ENCODE measurements at regions not wholly inside any gene's neighbourhood (a gene's known extent, or its start where the extent isn't known, plus 50 kb on each side); places are given as distances from the start of the nearest gene placed in this dataset.

DNA sequence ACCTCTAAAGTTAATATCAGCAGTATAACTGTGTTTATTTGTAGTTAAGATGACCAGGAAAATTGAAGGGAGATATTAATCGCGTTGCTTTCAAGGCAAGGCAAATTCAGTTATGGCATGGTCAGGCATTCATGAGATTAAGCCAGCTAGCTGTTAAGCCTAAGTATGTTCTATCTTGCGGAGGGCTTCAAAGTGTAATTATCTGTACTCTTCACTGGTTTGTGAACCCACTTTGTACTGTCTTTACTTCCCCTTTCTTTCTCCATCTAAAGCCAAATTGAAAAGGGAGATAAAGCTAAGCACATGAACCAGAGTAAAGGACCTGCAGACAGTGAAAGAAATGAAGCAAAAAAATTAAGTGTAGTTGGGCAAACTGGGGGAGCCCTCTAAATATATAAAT lies 483.1 kb upstream of the NRP1 start:
- H3K27me3 Mint-ChIP-seq = peaks cover 4% of the 10 kb centered on the region
- H3K36me3 Mint-ChIP-seq (ENCODE audit: low read depth) = no peaks in the 10 kb centered on the region
- H3K4me3 Mint-ChIP-seq = no peak overlapping the region
- ATAC-seq (no peak), DNase-seq (no peak)
- CTCF ChIA-PET = no interaction called here
- intact Hi-C loops (cut with DNase I, micrococcal nuclease) = no loop called here
- H3K9me3 Mint-ChIP-seq (ENCODE audit: low read depth) = no peaks in the 10 kb centered on the region
- H3K27ac Mint-ChIP-seq = no peak overlapping the region
- POLR2A ChIA-PET = no interaction called here
- no peaks in the 10 kb centered on the region for H3K4me1 Mint-ChIP-seq

DNA sequence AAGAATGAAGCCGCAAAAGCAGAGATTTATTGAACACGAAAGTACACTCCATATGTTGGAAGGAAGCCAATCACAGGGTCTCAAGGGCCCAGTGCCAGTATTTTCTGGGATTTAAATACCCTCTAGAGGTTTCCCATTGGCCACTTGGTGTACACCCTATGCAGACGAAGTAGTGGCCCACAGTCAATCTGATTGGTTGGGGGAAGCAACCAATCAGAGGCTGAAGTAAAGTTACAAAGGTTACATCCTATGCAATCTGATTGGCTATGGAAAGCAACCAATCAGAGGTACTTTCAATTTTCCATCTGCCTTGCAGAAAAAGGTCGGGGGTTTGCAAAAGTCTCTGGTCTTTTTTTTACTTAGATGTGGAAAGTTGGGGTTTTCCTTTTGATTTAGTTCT lies 481.3 kb upstream of the NRP1 start:
- Mint-ChIP-seq H3K4me3 (no peak overlapping the region), H3K36me3 (ENCODE audit: low read depth) (no peaks in the 10 kb centered on the region), H3K27ac (no peak overlapping the region), H3K9me3 (ENCODE audit: low read depth) (no peaks in the 10 kb centered on the region), H3K27me3 (peaks cover 4% of the 10 kb centered on the region), H3K4me1 (no peaks in the 10 kb centered on the region)
- ChIA-PET CTCF (no interaction called here), POLR2A (no interaction called here)
- no peak for DNase-seq
- intact Hi-C loops (cut with DNase I, micrococcal nuclease) = no loop called here
- no peak for ATAC-seq

DNA sequence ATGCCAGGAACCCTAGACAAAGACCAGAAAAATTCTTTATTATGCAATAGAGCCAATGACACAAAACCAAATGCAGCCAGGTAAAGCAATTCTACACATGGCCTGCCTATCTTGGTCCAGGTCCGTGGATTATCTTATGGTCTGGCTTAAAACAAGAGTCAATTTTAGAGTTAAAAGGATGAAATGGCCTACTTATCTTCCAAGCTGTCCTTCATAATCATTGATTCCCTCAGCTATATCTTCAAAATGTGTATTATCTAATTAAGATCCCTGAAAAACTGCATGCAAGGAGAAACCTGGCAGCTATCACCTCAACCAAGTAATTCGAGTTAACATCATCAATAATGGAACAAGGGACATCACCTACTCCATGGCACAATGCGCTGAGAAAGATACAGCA lies 479.4 kb upstream of the NRP1 start:
- Mint-ChIP-seq H3K4me1 (no peaks in the 10 kb centered on the region), H3K27me3 (peaks cover 4% of the 10 kb centered on the region), H3K9me3 (ENCODE audit: low read depth) (no peaks in the 10 kb centered on the region), H3K27ac (no peak overlapping the region), H3K4me3 (no peak overlapping the region), H3K36me3 (ENCODE audit: low read depth) (no peaks in the 10 kb centered on the region)
- CTCF ChIA-PET = no interaction called here
- DNase-seq = no peak
- ATAC-seq = no peak
- POLR2A ChIA-PET = no interaction called here
- intact Hi-C loops (cut with DNase I, micrococcal nuclease) = no loop called here

DNA sequence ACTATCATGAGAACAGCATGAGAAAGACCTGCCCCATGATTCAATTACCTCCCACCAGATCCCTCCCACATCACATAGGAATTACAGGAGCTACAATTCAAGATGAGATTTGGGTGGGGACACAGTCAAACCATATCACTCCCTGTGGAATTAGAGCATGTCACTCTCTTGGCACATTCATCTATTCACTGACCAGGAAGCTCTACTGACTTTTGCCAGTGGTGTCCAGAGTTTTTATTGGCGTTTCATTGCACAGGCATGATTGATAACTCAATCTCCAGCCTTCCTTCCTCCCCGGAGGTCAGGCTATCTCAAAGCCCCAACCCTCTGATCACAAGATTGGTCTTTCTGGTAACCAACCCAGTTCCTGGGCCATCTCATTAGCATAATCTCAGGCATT lies 478.9 kb upstream of the NRP1 start:
- ATAC-seq = no peak
- H3K4me3 Mint-ChIP-seq = no peak overlapping the region

DNA sequence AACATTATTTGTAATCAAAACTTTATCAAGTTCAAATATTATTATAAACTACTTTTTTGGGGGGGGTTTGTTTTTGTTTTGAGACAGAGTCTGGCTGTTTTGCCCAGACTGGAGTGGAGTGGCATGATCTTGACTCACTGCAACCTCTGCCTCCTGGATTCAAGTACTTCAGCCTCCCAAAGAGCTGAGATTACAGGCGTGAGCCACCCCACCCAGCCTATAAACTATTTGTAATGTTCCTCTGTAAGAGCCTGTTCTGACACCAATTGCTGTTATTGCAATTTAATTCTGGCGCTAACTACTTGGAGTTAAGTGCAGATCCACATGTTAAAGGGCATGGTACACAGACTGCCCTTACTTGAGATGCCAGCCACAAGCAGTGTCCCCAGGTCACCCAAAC lies 478.1 kb upstream of the NRP1 start:
- ATAC-seq = no peak

More for the DNA sequence above, 478.9 kb upstream of the NRP1 start:
- H3K27ac Mint-ChIP-seq = no peak overlapping the region
- intact Hi-C loops (cut with DNase I, micrococcal nuclease) = no loop called here
- H3K9me3 Mint-ChIP-seq (ENCODE audit: low read depth) = no peaks in the 10 kb centered on the region
- DNase-seq = no peak
- peaks cover 3% of the 10 kb centered on the region for H3K27me3 Mint-ChIP-seq
- H3K36me3 Mint-ChIP-seq (ENCODE audit: low read depth) = no peaks in the 10 kb centered on the region
- no peaks in the 10 kb centered on the region for H3K4me1 Mint-ChIP-seq
- ChIA-PET CTCF (no interaction called here), POLR2A (no interaction called here)

DNA sequence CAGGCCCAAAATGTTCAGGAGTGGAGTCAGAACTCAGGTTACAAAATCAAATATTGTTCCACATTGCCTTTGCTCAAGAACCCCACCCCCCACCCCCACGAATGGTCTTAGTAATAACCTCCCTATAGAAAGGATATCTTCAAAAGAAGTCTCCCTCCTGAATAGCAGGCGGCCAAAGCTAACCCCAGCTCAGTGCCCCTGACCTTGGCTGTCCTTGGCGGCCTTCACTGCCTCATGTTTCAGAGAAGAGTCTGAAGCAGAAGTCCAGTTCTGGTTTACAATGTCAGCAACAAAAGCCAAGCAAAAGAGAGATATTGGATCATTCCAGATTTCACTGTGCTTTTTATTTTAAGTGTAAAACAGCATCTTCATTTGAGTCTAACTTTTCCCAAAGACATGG lies 476.5 kb upstream of the NRP1 start:
- H3K4me1 Mint-ChIP-seq = no peaks in the 10 kb centered on the region
- DNase-seq = no peak
- CTCF ChIA-PET = no interaction called here
- H3K27ac Mint-ChIP-seq = no peak overlapping the region
- intact Hi-C loops (cut with DNase I, micrococcal nuclease) = no loop called here
- ATAC-seq = no peak
- H3K36me3 Mint-ChIP-seq (ENCODE audit: low read depth) = no peaks in the 10 kb centered on the region
- H3K4me3 Mint-ChIP-seq = no peak overlapping the region
- peaks cover 4% of the 10 kb centered on the region for H3K27me3 Mint-ChIP-seq
- peaks cover 2% of the 10 kb centered on the region for H3K9me3 Mint-ChIP-seq (ENCODE audit: low read depth)
- POLR2A ChIA-PET = no interaction called here

More for the DNA sequence above, 478.1 kb upstream of the NRP1 start:
- Mint-ChIP-seq H3K27me3 (peaks cover 4% of the 10 kb centered on the region), H3K9me3 (ENCODE audit: low read depth) (no peaks in the 10 kb centered on the region), H3K36me3 (ENCODE audit: low read depth) (no peaks in the 10 kb centered on the region), H3K4me3 (no peak overlapping the region), H3K4me1 (no peaks in the 10 kb centered on the region), H3K27ac (no peak overlapping the region)
- no peak for DNase-seq
- CTCF ChIA-PET = interaction anchor here (0.7 kb wide), 1 partner anchor 1369 kb away, joined by 3 read pairs; no protein-coding TSS in a partner anchor
- intact Hi-C loops (cut with DNase I, micrococcal nuclease) = no loop called here
- POLR2A ChIA-PET = no interaction called here

DNA sequence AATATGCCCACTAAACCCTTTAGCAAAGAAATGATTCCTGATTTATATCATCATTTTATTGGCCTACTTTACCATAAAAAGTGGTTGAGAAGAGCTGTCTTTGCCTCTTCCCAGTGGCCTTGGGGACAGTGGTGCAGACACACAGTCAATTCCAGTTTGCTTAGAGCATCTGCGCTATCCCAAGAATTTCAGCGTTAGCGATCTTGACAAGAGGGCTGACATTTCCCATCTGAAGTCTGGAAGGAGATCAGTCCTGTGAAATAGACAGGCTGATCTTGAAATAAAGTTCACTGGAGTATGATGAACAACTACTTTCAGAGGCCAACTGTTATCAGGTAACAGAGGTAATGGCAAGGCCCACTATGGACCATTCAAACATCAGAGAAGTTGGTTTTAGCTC lies 475.3 kb upstream of the NRP1 start:
- DNase-seq (no peak), ATAC-seq (no peak)
- POLR2A ChIA-PET = interaction anchor here (0.6 kb wide), 1 partner anchor 15 kb away, joined by 4 read pairs; no protein-coding TSS in a partner anchor
- CTCF ChIA-PET = interaction anchor here (1.0 kb wide), 1 partner anchor 586 kb away, joined by 3 read pairs; no protein-coding TSS in a partner anchor
- Mint-ChIP-seq H3K27me3 (peaks cover 4% of the 10 kb centered on the region), H3K4me1 (no peaks in the 10 kb centered on the region), H3K4me3 (no peak overlapping the region), H3K9me3 (ENCODE audit: low read depth) (peaks cover 2% of the 10 kb centered on the region), H3K27ac (no peak overlapping the region), H3K36me3 (ENCODE audit: low read depth) (no peaks in the 10 kb centered on the region)
- intact Hi-C loops (cut with DNase I, micrococcal nuclease) = no loop called here

DNA sequence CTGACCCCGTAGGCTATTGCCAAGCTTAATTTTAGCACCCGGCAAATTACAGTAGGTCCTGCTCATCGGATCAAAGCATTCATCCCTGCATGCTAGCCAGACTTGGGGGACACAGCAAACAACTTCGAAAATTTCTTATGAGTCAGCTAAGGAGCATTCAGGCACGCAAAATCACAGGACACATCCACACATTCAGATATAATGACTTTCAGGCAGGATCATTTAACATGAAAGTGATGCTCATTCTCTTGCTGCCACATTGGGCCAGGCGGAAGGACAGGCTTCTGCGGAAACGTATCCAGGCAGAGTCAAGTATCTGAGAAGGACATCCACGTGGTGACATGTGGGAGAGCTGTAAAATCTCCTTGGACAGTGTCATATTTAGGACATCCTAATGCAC lies 474.0 kb upstream of the NRP1 start:
- no peak overlapping the region for H3K4me3 Mint-ChIP-seq
- no peak for DNase-seq
- CTCF ChIA-PET = no interaction called here
- no peak for ATAC-seq
- peaks cover 4% of the 10 kb centered on the region for H3K27me3 Mint-ChIP-seq
- H3K27ac Mint-ChIP-seq = no peak overlapping the region
- POLR2A ChIA-PET = no interaction called here
- H3K9me3 Mint-ChIP-seq (ENCODE audit: low read depth) = peaks cover 2% of the 10 kb centered on the region
- H3K4me1 Mint-ChIP-seq = no peaks in the 10 kb centered on the region
- no peaks in the 10 kb centered on the region for H3K36me3 Mint-ChIP-seq (ENCODE audit: low read depth)
- intact Hi-C loops (cut with DNase I, micrococcal nuclease) = no loop called here

DNA sequence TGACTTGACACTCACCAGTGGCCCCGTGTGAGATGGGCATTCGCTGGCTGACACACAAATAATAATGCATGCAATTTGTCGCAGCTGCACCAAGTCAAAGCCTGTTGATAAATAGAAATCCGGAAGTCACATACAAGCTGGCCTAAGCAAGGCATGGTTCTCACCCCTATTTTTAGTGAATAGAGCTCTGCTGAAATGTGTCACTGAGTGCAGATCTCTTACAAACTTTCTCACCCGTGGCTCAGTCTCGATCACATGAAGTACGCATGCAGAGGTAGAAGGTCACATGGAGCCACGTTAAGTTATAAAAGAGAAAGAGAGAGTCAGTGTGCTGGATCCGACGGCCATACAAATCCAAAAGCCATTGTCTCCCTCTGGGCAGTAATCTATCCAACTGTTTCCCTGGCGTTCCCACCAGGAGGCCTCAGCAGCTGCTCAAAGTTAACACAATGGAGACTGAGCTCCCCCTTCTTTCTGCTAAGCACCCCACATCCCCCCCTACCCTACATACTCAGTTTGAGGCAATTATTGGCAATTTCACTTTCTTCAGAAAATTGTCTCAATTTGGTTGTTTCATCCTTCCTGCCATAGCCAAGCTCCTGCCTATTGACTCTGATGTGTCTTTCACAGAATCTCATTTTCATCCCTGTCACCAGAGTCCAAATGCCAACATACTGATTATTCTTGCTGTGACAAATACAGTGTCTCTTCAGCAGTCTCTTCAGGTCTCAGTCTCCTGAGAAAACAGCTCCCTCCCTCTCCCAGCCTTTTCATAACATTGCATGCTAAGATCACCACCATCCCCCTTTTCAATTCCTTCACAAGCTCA lies 473.3 kb upstream of the NRP1 start:
- Mint-ChIP-seq H3K9me3 (ENCODE audit: low read depth) (peaks cover 2% of the 10 kb centered on the region), H3K4me3 (no peak overlapping the region), H3K4me1 (no peaks in the 10 kb centered on the region), H3K36me3 (ENCODE audit: low read depth) (no peaks in the 10 kb centered on the region), H3K27me3 (peaks cover 4% of the 10 kb centered on the region), H3K27ac (no peak overlapping the region)
- ChIA-PET CTCF (interaction anchor here (0.6 kb wide), 1 partner anchor 27 kb away, joined by 3 read pairs; no protein-coding TSS in a partner anchor), POLR2A (no interaction called here)
- no peak for ATAC-seq
- intact Hi-C loops (cut with DNase I, micrococcal nuclease) = no loop called here
- no peak for DNase-seq

DNA sequence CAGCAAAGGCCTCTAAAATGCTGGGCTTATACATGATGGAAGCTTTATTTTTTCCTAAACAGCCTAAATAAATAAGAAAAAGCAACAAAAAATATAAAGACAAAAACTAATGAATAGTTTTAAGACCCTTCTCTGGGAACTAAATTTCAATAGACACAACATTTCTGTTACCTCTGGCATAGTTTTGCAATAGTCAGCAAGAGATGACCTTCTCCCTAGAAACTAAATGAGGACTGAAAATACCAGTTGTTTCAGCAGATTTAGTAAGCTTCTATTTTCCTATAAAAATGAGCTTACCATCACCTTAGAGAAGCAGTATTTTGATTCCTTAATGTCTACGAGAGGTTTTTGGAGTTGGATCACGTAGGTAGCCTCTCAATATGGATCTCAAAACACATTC lies 471.4 kb upstream of the NRP1 start:
- intact Hi-C loops (cut with DNase I, micrococcal nuclease) = no loop called here
- no peaks in the 10 kb centered on the region for H3K36me3 Mint-ChIP-seq (ENCODE audit: low read depth)
- no peak overlapping the region for H3K4me3 Mint-ChIP-seq
- POLR2A ChIA-PET = no interaction called here
- H3K4me1 Mint-ChIP-seq = no peaks in the 10 kb centered on the region
- no peak overlapping the region for H3K27ac Mint-ChIP-seq
- peaks cover 2% of the 10 kb centered on the region for H3K9me3 Mint-ChIP-seq (ENCODE audit: low read depth)
- DNase-seq (no peak), ATAC-seq (no peak)
- H3K27me3 Mint-ChIP-seq = peaks cover 4% of the 10 kb centered on the region
- CTCF ChIA-PET = interaction anchor here (0.8 kb wide), 1 partner anchor 14 kb away, joined by 3 read pairs; no protein-coding TSS in a partner anchor

DNA sequence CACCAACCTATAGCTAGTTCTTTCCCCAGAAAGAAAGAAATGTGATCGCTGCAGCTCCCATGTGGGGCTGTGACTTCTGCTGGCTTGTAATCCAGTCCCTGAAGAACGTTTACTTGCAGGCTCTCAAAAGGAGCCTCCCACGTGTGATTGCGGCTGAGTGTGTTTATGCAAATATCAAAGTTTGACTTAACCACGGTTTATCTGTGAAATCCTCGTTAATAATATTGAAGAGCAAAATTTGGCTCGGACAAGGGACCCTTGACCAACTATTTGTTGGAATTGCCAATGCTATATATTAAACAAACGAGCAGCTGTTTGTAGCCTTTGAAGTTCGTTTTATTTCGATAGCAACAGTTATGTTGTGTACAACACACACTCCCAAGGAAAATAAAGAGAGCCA lies 470.1 kb upstream of the NRP1 start:
- Mint-ChIP-seq H3K4me1 (no peaks in the 10 kb centered on the region), H3K36me3 (ENCODE audit: low read depth) (no peaks in the 10 kb centered on the region), H3K27ac (no peak overlapping the region), H3K27me3 (peaks cover 4% of the 10 kb centered on the region), H3K4me3 (no peak overlapping the region), H3K9me3 (ENCODE audit: low read depth) (peaks cover 2% of the 10 kb centered on the region)
- DNase-seq = no peak
- CTCF ChIA-PET = no interaction called here
- intact Hi-C loops (cut with DNase I, micrococcal nuclease) = no loop called here
- POLR2A ChIA-PET = no interaction called here
- ATAC-seq = no peak

DNA sequence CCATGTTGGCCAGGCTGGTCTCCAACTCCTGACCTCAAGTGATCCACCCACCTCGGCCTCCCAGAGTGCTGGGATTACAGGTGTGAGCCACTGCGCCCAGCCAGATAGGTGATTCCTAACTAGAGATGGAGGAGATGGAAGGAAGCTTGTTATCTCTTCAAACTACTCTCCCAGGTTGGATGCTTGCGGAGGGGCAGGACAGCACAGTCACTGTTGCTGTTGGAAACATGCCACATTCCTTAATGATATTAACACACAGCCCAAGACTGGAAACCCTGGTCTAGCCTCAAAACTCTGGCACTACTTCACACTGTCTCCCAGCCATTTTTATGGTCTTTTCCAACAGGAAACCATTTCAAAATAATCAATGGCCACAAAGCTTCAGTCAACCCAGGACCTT lies 468.8 kb upstream of the NRP1 start:
- ATAC-seq (no peak), DNase-seq (no peak)
- Mint-ChIP-seq H3K9me3 (ENCODE audit: low read depth) (peaks cover 2% of the 10 kb centered on the region), H3K27ac (no peak overlapping the region), H3K4me3 (no peak overlapping the region), H3K36me3 (ENCODE audit: low read depth) (no peaks in the 10 kb centered on the region), H3K27me3 (peaks cover 4% of the 10 kb centered on the region), H3K4me1 (no peaks in the 10 kb centered on the region)
- intact Hi-C loops (cut with DNase I, micrococcal nuclease) = no loop called here
- POLR2A ChIA-PET = no interaction called here
- CTCF ChIA-PET = no interaction called here

Data from activated CD4-positive, alpha-beta T cell treated with anti-CD3 and anti-CD28 coated beads for 36 hours (primary cell).